Neural cell (in vitro differentiated cells): ENCODE measurements at regions not wholly inside any gene's neighbourhood (a gene's known extent, or its start where the extent isn't known, plus 50 kb on each side); places are given as distances from the start of the nearest gene placed in this dataset.

Source experiments
- H2AFZ ChIP-seq: fragments of 200-600, 300-800 bp; sonication (generic), shearing (Covaris generic); 2 replicates; pipeline ENCODE4 v1.6.0; 2014; ENCODE audit warnings: low read depth, mild to moderate bottlenecking, antibody characterized with exemption, low read length, moderate library complexity
- H3F3A ChIP-seq: fragments of 200-600 bp; shearing (Covaris generic); 2 replicates; pipeline ENCODE4 v1.6.1; 2016; ENCODE audit warnings: mild to moderate bottlenecking, moderate library complexity, mixed read lengths, antibody characterized with exemption, low read length; ENCODE audit not compliant: insufficient read depth, poor library complexity, severe bottlenecking
- H3K27ac ChIP-seq: fragments of 200-600, 300-800 bp; sonication (generic), shearing (Covaris generic); 2 replicates; pipeline ENCODE4 v1.5.1; 2014; ENCODE audit warnings: mild to moderate bottlenecking, low read length, moderate library complexity
- H3K27me3 ChIP-seq: fragments of 300-800, 200-600 bp; sonication (generic), shearing (Covaris generic); 2 replicates; pipeline ENCODE4 v1.6.0; 2014; ENCODE audit warnings: mild to moderate bottlenecking, low read depth, low read length, moderate library complexity; ENCODE audit not compliant: insufficient read depth
- H3K36me3 ChIP-seq: fragments of 300-800, 200-600 bp; sonication (generic), shearing (Covaris generic); 2 replicates; pipeline ENCODE4 v1.5.1; 2014; ENCODE audit warnings: mild to moderate bottlenecking, antibody characterized with exemption, low read length, moderate library complexity; ENCODE audit not compliant: insufficient read depth
- H3K4me2 ChIP-seq: fragments of 300-800, 200-600 bp; sonication (generic), shearing (Covaris generic); 2 replicates; pipeline ENCODE4 v1.6.0; 2014; ENCODE audit warnings: mild to moderate bottlenecking, low read length
- H3K4me3 ChIP-seq: fragments of 300-800, 200-600 bp; sonication (generic), shearing (Covaris generic); 2 replicates; pipeline ENCODE4 v1.5.1; 2014; ENCODE audit warnings: mild to moderate bottlenecking, low read length, moderate library complexity
- H3K79me2 ChIP-seq: fragments of 200-600 bp; shearing (Covaris generic); replicated peaks from 2 replicates; pipeline ENCODE4 v1.6.0; 2014; ENCODE audit warnings: mild to moderate bottlenecking, low read length, moderate library complexity; ENCODE audit not compliant: insufficient read depth
- H3K9ac ChIP-seq: fragments of 300-800, 200-600 bp; sonication (generic), shearing (Covaris generic); 2 replicates; pipeline ENCODE4 v1.6.1; 2016; ENCODE audit warnings: mild to moderate bottlenecking, low read length, mixed read lengths
- H3K9me2 ChIP-seq: fragments of 200-600 bp; shearing (Covaris generic); 2 replicates; pipeline ENCODE4 v1.6.1; 2016; ENCODE audit warnings: mild to moderate bottlenecking, low read length, mixed read lengths; ENCODE audit not compliant: insufficient read depth
- H3K9me3 ChIP-seq: fragments of 200-600, 300-800 bp; sonication (generic), shearing (Covaris generic); 2 replicates; pipeline ENCODE4 v1.6.1; 2016; ENCODE audit warnings: mild to moderate bottlenecking, mixed run types, low read length, moderate library complexity, mixed read lengths
- H4K20me1 ChIP-seq: fragments of 200-600 bp; shearing (Covaris generic); 2 replicates; pipeline ENCODE4 v1.6.1; 2016; ENCODE audit warnings: mild to moderate bottlenecking, mixed run types; ENCODE audit not compliant: insufficient read depth
- EP300 ChIP-seq: fragments of 450-650 bp; conservative IDR thresholded peaks from 2 replicates; pipeline ENCODE4 v1.6.1; 2014; ENCODE audit warnings: antibody characterized with exemption, mild to moderate bottlenecking, moderate library complexity; ENCODE audit not compliant: poor library complexity, severe bottlenecking
- EZH2 ChIP-seq: fragments of 200-600, 300-800 bp; shearing (Covaris generic), sonication (generic); IDR thresholded peaks from 2 replicates; pipeline ENCODE4 v1.6.1; 2014; ENCODE audit warnings: antibody characterized with exemption, low read length, borderline replicate concordance, mild to moderate bottlenecking; ENCODE audit not compliant: insufficient read depth, poor library complexity, severe bottlenecking
- MXI1 ChIP-seq: fragments of 450-650 bp; conservative IDR thresholded peaks from 2 replicates; pipeline ENCODE4 v1.6.1; 2014; ENCODE audit warnings: antibody characterized with exemption, mild to moderate bottlenecking; ENCODE audit not compliant: poor library complexity, severe bottlenecking
- POLR2AphosphoS5 ChIP-seq: IDR thresholded peaks from 2 replicates; pipeline ENCODE4 v1.6.1; 2012
- RAD21 ChIP-seq: fragments of 450-650 bp; conservative IDR thresholded peaks from 2 replicates; pipeline ENCODE4 v1.6.1; 2014; ENCODE audit warnings: antibody characterized with exemption, mild to moderate bottlenecking, moderate library complexity
- SMC3 ChIP-seq: fragments of 450-650 bp; conservative IDR thresholded peaks from 2 replicates; pipeline ENCODE4 v1.6.1; 2014; ENCODE audit warnings: antibody characterized with exemption, mild to moderate bottlenecking, moderate library complexity; ENCODE audit not compliant: poor library complexity
- TAF1 ChIP-seq: IDR thresholded peaks from 2 replicates; pipeline ENCODE4 v1.6.1; 2012; ENCODE audit warnings: low read depth
- TF ChIP-seq, protein P1 (sequence below): fragments of 450-650 bp; IDR thresholded peaks from 2 replicates; pipeline ENCODE4 v1.5.1; 2014; ENCODE audit warnings: antibody characterized with exemption, mild to moderate bottlenecking, moderate library complexity; ENCODE audit not compliant: poor library complexity, severe bottlenecking
- TF ChIP-seq, protein P2 (sequence below): IDR thresholded peaks from 2 replicates; pipeline ENCODE4 v1.6.1; 2012; ENCODE audit warnings: borderline replicate concordance

DNA sequence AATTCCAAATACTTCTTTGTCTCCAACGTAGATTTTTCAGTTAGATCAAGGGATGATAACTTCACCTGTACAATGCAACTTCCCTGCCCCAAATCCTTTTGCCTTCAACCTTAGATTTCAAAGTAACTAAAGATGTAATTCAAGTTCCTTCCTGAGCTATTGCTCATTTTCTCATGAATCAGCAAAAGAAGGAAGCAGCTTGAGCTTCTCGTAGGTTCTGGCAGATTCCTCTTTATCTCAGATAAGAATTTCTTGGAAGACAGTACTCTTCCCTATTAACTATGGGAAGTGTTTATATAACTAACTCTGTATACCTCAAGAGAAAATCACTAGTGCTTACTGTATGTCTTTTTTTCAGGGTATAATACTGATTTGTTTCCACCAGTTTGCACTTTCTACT lies 203.8 kb downstream of the RASSF9 start:
- Histone ChIP-seq H3K9me2 (no peaks in the 10 kb centered on the region), H2AFZ (no peak overlapping the region), H3K79me2 (no peaks in the 10 kb centered on the region), H3F3A (no peaks in the 10 kb centered on the region), H4K20me1 (no peaks in the 10 kb centered on the region), H3K36me3 (no peaks in the 10 kb centered on the region), H3K27ac (no peak overlapping the region), H3K9ac (no peak overlapping the region), H3K4me3 (no peak overlapping the region), H3K27me3 (no peaks in the 10 kb centered on the region), H3K4me2 (no peak overlapping the region), H3K9me3 (no peaks in the 10 kb centered on the region)
- TF ChIP-seq, protein P1, sequence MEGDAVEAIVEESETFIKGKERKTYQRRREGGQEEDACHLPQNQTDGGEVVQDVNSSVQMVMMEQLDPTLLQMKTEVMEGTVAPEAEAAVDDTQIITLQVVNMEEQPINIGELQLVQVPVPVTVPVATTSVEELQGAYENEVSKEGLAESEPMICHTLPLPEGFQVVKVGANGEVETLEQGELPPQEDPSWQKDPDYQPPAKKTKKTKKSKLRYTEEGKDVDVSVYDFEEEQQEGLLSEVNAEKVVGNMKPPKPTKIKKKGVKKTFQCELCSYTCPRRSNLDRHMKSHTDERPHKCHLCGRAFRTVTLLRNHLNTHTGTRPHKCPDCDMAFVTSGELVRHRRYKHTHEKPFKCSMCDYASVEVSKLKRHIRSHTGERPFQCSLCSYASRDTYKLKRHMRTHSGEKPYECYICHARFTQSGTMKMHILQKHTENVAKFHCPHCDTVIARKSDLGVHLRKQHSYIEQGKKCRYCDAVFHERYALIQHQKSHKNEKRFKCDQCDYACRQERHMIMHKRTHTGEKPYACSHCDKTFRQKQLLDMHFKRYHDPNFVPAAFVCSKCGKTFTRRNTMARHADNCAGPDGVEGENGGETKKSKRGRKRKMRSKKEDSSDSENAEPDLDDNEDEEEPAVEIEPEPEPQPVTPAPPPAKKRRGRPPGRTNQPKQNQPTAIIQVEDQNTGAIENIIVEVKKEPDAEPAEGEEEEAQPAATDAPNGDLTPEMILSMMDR = no peak
- TF ChIP-seq RAD21 = no peak
- TF ChIP-seq, protein P2, sequence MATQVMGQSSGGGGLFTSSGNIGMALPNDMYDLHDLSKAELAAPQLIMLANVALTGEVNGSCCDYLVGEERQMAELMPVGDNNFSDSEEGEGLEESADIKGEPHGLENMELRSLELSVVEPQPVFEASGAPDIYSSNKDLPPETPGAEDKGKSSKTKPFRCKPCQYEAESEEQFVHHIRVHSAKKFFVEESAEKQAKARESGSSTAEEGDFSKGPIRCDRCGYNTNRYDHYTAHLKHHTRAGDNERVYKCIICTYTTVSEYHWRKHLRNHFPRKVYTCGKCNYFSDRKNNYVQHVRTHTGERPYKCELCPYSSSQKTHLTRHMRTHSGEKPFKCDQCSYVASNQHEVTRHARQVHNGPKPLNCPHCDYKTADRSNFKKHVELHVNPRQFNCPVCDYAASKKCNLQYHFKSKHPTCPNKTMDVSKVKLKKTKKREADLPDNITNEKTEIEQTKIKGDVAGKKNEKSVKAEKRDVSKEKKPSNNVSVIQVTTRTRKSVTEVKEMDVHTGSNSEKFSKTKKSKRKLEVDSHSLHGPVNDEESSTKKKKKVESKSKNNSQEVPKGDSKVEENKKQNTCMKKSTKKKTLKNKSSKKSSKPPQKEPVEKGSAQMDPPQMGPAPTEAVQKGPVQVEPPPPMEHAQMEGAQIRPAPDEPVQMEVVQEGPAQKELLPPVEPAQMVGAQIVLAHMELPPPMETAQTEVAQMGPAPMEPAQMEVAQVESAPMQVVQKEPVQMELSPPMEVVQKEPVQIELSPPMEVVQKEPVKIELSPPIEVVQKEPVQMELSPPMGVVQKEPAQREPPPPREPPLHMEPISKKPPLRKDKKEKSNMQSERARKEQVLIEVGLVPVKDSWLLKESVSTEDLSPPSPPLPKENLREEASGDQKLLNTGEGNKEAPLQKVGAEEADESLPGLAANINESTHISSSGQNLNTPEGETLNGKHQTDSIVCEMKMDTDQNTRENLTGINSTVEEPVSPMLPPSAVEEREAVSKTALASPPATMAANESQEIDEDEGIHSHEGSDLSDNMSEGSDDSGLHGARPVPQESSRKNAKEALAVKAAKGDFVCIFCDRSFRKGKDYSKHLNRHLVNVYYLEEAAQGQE = no peak
- no peak for TF ChIP-seq EZH2
- no peak for TF ChIP-seq POLR2AphosphoS5
- no peak for TF ChIP-seq EP300
- no peak for TF ChIP-seq MXI1
- TF ChIP-seq TAF1 = no peak

DNA sequence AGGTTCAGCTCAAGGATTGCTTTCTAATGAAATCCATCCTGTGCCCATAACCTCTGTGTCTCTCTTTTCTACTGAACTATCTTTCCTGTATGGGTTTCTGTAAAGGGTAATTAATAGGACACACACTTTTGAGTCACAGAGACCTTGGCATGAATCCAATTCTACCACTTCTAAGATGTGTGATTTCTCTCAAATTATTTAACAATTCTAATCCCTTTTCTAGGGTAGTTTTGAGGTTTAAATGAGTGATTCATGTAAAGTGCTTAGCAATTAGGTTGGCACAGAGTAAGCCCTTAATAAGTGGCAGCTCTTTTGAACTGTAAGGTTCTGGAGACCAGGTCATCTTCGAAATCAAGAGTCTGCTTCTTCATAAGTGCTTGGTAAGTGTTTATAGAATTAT lies 202.7 kb downstream of the RASSF9 start:
- no peak overlapping the region for H3K9ac ChIP-seq
- no peaks in the 10 kb centered on the region for H4K20me1 ChIP-seq
- H3K27me3 ChIP-seq = no peaks in the 10 kb centered on the region
- no peak overlapping the region for H3K4me3 ChIP-seq
- no peaks in the 10 kb centered on the region for H3K79me2 ChIP-seq
- TF ChIP-seq RAD21 (no peak), MXI1 (no peak), SMC3 (no peak), EP300 (no peak), POLR2AphosphoS5 (no peak), TAF1 (no peak), EZH2 (no peak)
- TF ChIP-seq, protein P2 = no peak
- TF ChIP-seq, protein P1 = no peak
- no peaks in the 10 kb centered on the region for H3K36me3 ChIP-seq
- H2AFZ ChIP-seq = no peak overlapping the region
- no peak overlapping the region for H3K4me2 ChIP-seq
- no peaks in the 10 kb centered on the region for H3K9me2 ChIP-seq
- H3K27ac ChIP-seq = no peak overlapping the region
- H3F3A ChIP-seq = no peaks in the 10 kb centered on the region
- H3K9me3 ChIP-seq = no peaks in the 10 kb centered on the region
